ENCODE measurements at regions not wholly inside any gene's neighbourhood (a gene's known extent, or its start where the extent isn't known, plus 50 kb on each side); places are given as distances from the start of the nearest gene placed in this dataset.

GRCh38 chr9:121556580-121556979 lies 56.9 kb upstream of the GGTA1 start:
- DNase-seq = no peak
- Histone ChIP-seq H3K27me3 (no peaks in the 10 kb centered on the region), H3K4me1 (peaks cover 0 to 4% of the 10 kb centered on the region in 2 donors)

GRCh38 chr9:121557581-121558447 lies 58.2 kb upstream of the GGTA1 start:
- intact Hi-C loops (cut with DNase I; ENCODE audit: low total_unique reads) = loop anchor here (10.0 kb wide), 1 partner anchor 127 kb away; no protein-coding TSS in a partner anchor
- peak overlapping the region; percentile 34 to 37 for H3K27ac ChIP-seq
- H3K4me3 ChIP-seq = no peak overlapping the region
- H3K27me3 ChIP-seq = no peaks in the 10 kb centered on the region
- no peaks in the 10 kb centered on the region for H3K9me3 ChIP-seq
- peaks cover 0 to 4% of the 10 kb centered on the region in 2 donors for H3K4me1 ChIP-seq
- H3K36me3 ChIP-seq = no peaks in the 10 kb centered on the region
- peak; percentile 32 to 60 for DNase-seq
- TF ChIP-seq POLR2A (IDR thresholded peaks at IDR 0.05) = no peak
- no peak for TF ChIP-seq CTCF (IDR thresholded peaks at IDR 0.05)

More at GRCh38 chr9:121556580-121556979, 56.9 kb upstream of the GGTA1 start:
- no peaks in the 10 kb centered on the region for H3K36me3 ChIP-seq
- H3K27ac ChIP-seq = no peak overlapping the region
- no peak overlapping the region for H3K4me3 ChIP-seq
- intact Hi-C loops (cut with DNase I; ENCODE audit: low total_unique reads) = loop anchor here (10.0 kb wide), 1 partner anchor 128 kb away; no protein-coding TSS in a partner anchor
- no peak for TF ChIP-seq POLR2A (IDR thresholded peaks at IDR 0.05)
- no peak for TF ChIP-seq CTCF (IDR thresholded peaks at IDR 0.05)
- no peaks in the 10 kb centered on the region for H3K9me3 ChIP-seq

GRCh38 chr9:121558473-121558872 lies 58.8 kb upstream of the GGTA1 start:
- no peak for DNase-seq
- H3K27ac ChIP-seq = peak overlapping the region in 1 of 2 donors; percentile 8
- H3K4me3 ChIP-seq = no peak overlapping the region
- no peaks in the 10 kb centered on the region for H3K9me3 ChIP-seq
- intact Hi-C loops (cut with DNase I; ENCODE audit: low total_unique reads) = loop anchor here (10.0 kb wide), 1 partner anchor 126 kb away; no protein-coding TSS in a partner anchor
- H3K36me3 ChIP-seq = no peaks in the 10 kb centered on the region
- no peak for TF ChIP-seq CTCF (IDR thresholded peaks at IDR 0.05)
- no peak for TF ChIP-seq POLR2A (IDR thresholded peaks at IDR 0.05)
- peaks cover 0 to 4% of the 10 kb centered on the region in 2 donors for H3K4me1 ChIP-seq
- no peaks in the 10 kb centered on the region for H3K27me3 ChIP-seq

- intact Hi-C loops (cut with DNase I; ENCODE audit: low total_unique reads) = loop anchor here (10.0 kb wide), 1 partner anchor 126 kb away; no protein-coding TSS in a partner anchor
- no peaks in the 10 kb centered on the region for H3K9me3 ChIP-seq
- TF ChIP-seq POLR2A (IDR thresholded peaks at IDR 0.05) (no peak), CTCF (IDR thresholded peaks at IDR 0.05) (no peak)
- H3K4me1 ChIP-seq = peaks cover 0 to 4% of the 10 kb centered on the region in 2 donors
- no peaks in the 10 kb centered on the region for H3K36me3 ChIP-seq
- no peak overlapping the region for H3K27ac ChIP-seq
- no peaks in the 10 kb centered on the region for H3K27me3 ChIP-seq
- no peak overlapping the region for H3K4me3 ChIP-seq
- no peak for DNase-seq
Observed at GRCh38 chr9:121559183-121559582, 59.5 kb upstream of the GGTA1 start.

GRCh38 chr9:121560921-121561320 lies 61.3 kb upstream of the GGTA1 start:
- TF ChIP-seq CTCF (IDR thresholded peaks at IDR 0.05) (no peak), POLR2A (IDR thresholded peaks at IDR 0.05) (no peak)

More at GRCh38 chr9:121560921-121561320, 61.3 kb upstream of the GGTA1 start:
- no peaks in the 10 kb centered on the region for H3K36me3 ChIP-seq
- H3K4me1 ChIP-seq = peaks cover 0 to 4% of the 10 kb centered on the region in 2 donors
- no peak overlapping the region for H3K27ac ChIP-seq
- intact Hi-C loops (cut with DNase I; ENCODE audit: low total_unique reads) = no loop called here
- DNase-seq = no peak
- H3K4me3 ChIP-seq = no peak overlapping the region
- H3K9me3 ChIP-seq = no peaks in the 10 kb centered on the region
- no peaks in the 10 kb centered on the region for H3K27me3 ChIP-seq

Data from uterus (tissue), 3 donors.